ENCODE measurements at regions not wholly inside any gene's neighbourhood (a gene's known extent, or its start where the extent isn't known, plus 50 kb on each side); places are given as distances from the start of the nearest gene placed in this dataset.

GRCh38 chr14:22462923-22463322, 126.1 kb downstream of the DAD1 start:
- ATAC-seq (no peak), DNase-seq (ENCODE audit: low read depth, low spot score) (no peak), FAIRE-seq (no peak)
- no TSS peak for BruUV-seq (replicated peaks)
- TF ChIP-seq ZZZ3 (IDR thresholded peaks at IDR 0.05; ENCODE audit: control insufficient read depth, insufficient read length, low read depth): no peak
- no peak for TF ChIP-seq MTA3 (IDR thresholded peaks at IDR 0.05; ENCODE audit: borderline replicate concordance, low read length)
- no peak for TF ChIP-seq SMARCA5 (IDR thresholded peaks at IDR 0.05)
- no peak for TF ChIP-seq EZH2 (IDR thresholded peaks at IDR 0.05; ENCODE audit: borderline replicate concordance, control insufficient read depth, low read depth, low read length)
- no peak for TF ChIP-seq EP300 (IDR thresholded peaks at IDR 0.05; ENCODE audit: borderline replicate concordance in 1 of 2, control insufficient read depth in 1 of 2, low read depth in 2 of 2, low read length in 2 of 2)
- no peak for TF ChIP-seq TCF3 (IDR thresholded peaks at IDR 0.05; ENCODE audit: borderline replicate concordance, insufficient read depth, low read depth, low read length)
- TF ChIP-seq MTA2 (IDR thresholded peaks at IDR 0.05; ENCODE audit: low read depth): no peak
- no peak for TF ChIP-seq CHD1 (IDR thresholded peaks at IDR 0.05; ENCODE audit: low read depth, low read length)
- no peak for TF ChIP-seq TBL1XR1 (IDR thresholded peaks at IDR 0.05; ENCODE audit: low read depth, low read length)
- no peak for TF ChIP-seq NKRF (conservative IDR thresholded peaks at IDR 0.05)
- no peak for TF ChIP-seq ATF2 (IDR thresholded peaks at IDR 0.05; ENCODE audit: low read length)
- TF ChIP-seq PAX5 (IDR thresholded peaks at IDR 0.05; ENCODE audit: borderline replicate concordance, low read depth, low read length): no peak
- TF ChIP-seq MEF2B (IDR thresholded peaks at IDR 0.05; ENCODE audit: partially characterized antibody, poor library complexity, severe bottlenecking): no peak
- TF ChIP-seq IKZF2 (IDR thresholded peaks at IDR 0.05): no peak
- TF ChIP-seq FOS (IDR thresholded peaks at IDR 0.05; ENCODE audit: borderline replicate concordance, extremely low read depth, insufficient read length): no peak
- TF ChIP-seq IKZF1 (conservative IDR thresholded peaks at IDR 0.05): no peak
- TF ChIP-seq MXI1 (IDR thresholded peaks at IDR 0.05; ENCODE audit: low read depth, low read length): no peak
- TF ChIP-seq PBX3 (IDR thresholded peaks at IDR 0.05; ENCODE audit: insufficient replicate concordance, low read depth, low read length): no peak
- TF ChIP-seq DPF2 (IDR thresholded peaks at IDR 0.05): no peak
- ChIA-PET CTCF (interaction anchor here (0.8 to 4.9 kb wide), 5 partner anchors 11 to 159 kb away, joined by 3 to 104 read pairs (median 4); no protein-coding TSS in a partner anchor), RAD21 (ENCODE audit: unreplicated experiment) (interaction anchor here (0.7 to 4.2 kb wide), 4 partner anchors 14 to 156 kb away, joined by 3 to 37 read pairs (median 3); no protein-coding TSS in a partner anchor), POLR2A (interaction anchor here (1.4 kb wide), 1 partner anchor 14 kb away, joined by 4 read pairs; no protein-coding TSS in a partner anchor), SMC1A (ENCODE audit: uncharacterized antibody, unreplicated experiment) (interaction anchor here (0.6 to 31.5 kb wide), 6 partner anchors 9 to 159 kb away, joined by 3 to 912 read pairs (median 20); no protein-coding TSS in a partner anchor)
- Histone ChIP-seq H3K27ac (ENCODE audit: control insufficient read depth, insufficient read depth) (no peak overlapping the region), H3K27me3 (replicated peaks in 1 of 2; ENCODE audit: control insufficient read depth in 2 of 2, insufficient read depth in 2 of 2, low read length in 1 of 2) (no peaks in the 10 kb centered on the region), H2AFZ (ENCODE audit: control insufficient read depth, low read depth, low read length) (no peak overlapping the region), H3K9me3 (replicated peaks; ENCODE audit: control insufficient read depth, insufficient read depth, low read length) (no peaks in the 10 kb centered on the region; the same call in 2 of the 3 replicates), H3K9ac (ENCODE audit: control insufficient read depth, insufficient read depth, low read length) (no peak overlapping the region), H4K20me1 (ENCODE audit: control insufficient read depth, insufficient read depth) (no peaks in the 10 kb centered on the region), H3K4me1 (ENCODE audit: control insufficient read depth, insufficient read depth, low read length) (peaks cover 80% of the 10 kb centered on the region), H3K79me2 (ENCODE audit: control insufficient read depth, insufficient read depth, low read length) (no peaks in the 10 kb centered on the region), H3K4me3 (no peak overlapping the region), H3K4me2 (ENCODE audit: control insufficient read depth, insufficient read depth) (no peak overlapping the region), H3K36me3 (ENCODE audit: control insufficient read depth in 2 of 2, insufficient read depth in 2 of 2, low read length in 1 of 2) (no peaks in the 10 kb centered on the region)
- in situ Hi-C loops (cut with MboI): no loop called here
- 92% methylated on average over 4 of the region's 4 CpGs for WGBS (ENCODE audit: insufficient coverage, insufficient replicate concordance, low lambda C conversion rate, missing lambda C conversion rate)
- intact Hi-C loops (cut with micrococcal nuclease; ENCODE audit: unreplicated experiment): no loop called here
